H1 (cell line): ENCODE measurements at regions not wholly inside any gene's neighbourhood (a gene's known extent, or its start where the extent isn't known, plus 50 kb on each side); places are given as distances from the start of the nearest gene placed in this dataset.

ENCODE experiments used
- CTCF ChIA-PET: fragments of 300-600 bp; sonication (Branson Sonifier 250); formaldehyde crosslinking; loops from one replicate; lab custom pipeline; 2021; ENCODE audit not compliant: partially characterized antibody; lab: Charles Lee
- POLR2A ChIA-PET: fragments of 300-600 bp; sonication (Branson Sonifier 250); formaldehyde crosslinking; loops from one replicate; lab custom pipeline; 2021; ENCODE audit warnings: inconsistent platforms; ENCODE audit not compliant: partially characterized antibody; lab: Charles Lee
- DNase-seq, 2 experiments: peaks; one replicate each; pipeline versions ENCODE4 v3.0.0 to v3.0.0-alpha.2; 2010 to 2022; ENCODE audit warnings: low spot score in 2 of 2, low read depth in 1 of 2, mixed read lengths in 1 of 2
- FAIRE-seq: peaks from 2 replicates; lab custom pipeline; 2011; peaks lifted over from hg19 to GRCh38; lab: Jason Lieb, UNC
- H2AFZ ChIP-seq: 2 replicates; pipeline ENCODE4 v1.8.1; 2012; ENCODE audit warnings: low read length, inconsistent platforms
- H2AK5ac ChIP-seq: 2 replicates; pipeline ENCODE4 v1.6.1; 2013; ENCODE audit warnings: low read depth, low read length
- H2BK120ac ChIP-seq: replicated peaks from 2 replicates; pipeline ENCODE3; 2013; ENCODE audit warnings: low read depth, low read length, inconsistent platforms
- H2BK12ac ChIP-seq: 2 replicates; pipeline ENCODE4 v1.6.1; 2013; ENCODE audit warnings: low read depth, low read length
- H2BK15ac ChIP-seq: 2 replicates; pipeline ENCODE4 v1.6.1; 2013; ENCODE audit warnings: low read length
- H2BK20ac ChIP-seq: 2 replicates; pipeline ENCODE4 v1.6.1; 2013; ENCODE audit warnings: low read length
- H2BK5ac ChIP-seq: 2 replicates; pipeline ENCODE4 v1.6.1; 2013; ENCODE audit warnings: low read depth, low read length
- H3K14ac ChIP-seq: 2 replicates; pipeline ENCODE4 v1.6.1; 2013; ENCODE audit warnings: inconsistent platforms; ENCODE audit not compliant: insufficient read length
- H3K18ac ChIP-seq: 2 replicates; pipeline ENCODE4 v1.6.1; 2013; ENCODE audit warnings: low read length; ENCODE audit errors: extremely low read depth
- H3K23ac ChIP-seq: 2 replicates; pipeline ENCODE4 v1.6.1; 2013; ENCODE audit warnings: inconsistent platforms; ENCODE audit not compliant: insufficient read length
- H3K23me2 ChIP-seq: 2 replicates; pipeline ENCODE4 v1.6.1; 2013; ENCODE audit warnings: low read depth, low read length
- H3K27ac ChIP-seq: 2 replicates; pipeline ENCODE4 v1.6.1; 2011; ENCODE audit warnings: low read depth, low read length, inconsistent platforms
- H3K27me3 ChIP-seq, 4 experiments: replicated peaks in 1 of 4; 1 replicate in 1 of 4; 2 replicates in 3 of 4; pipeline versions ENCODE4 v1.6.1 to v1.8.1; 2011 to 2013; ENCODE audit warnings: low read length in 3 of 4, mild to moderate bottlenecking in 3 of 4, inconsistent platforms in 2 of 4, mixed read lengths in 2 of 4, moderate library complexity in 1 of 4; ENCODE audit not compliant: control insufficient read depth in 3 of 4, insufficient read depth in 3 of 4; ENCODE audit errors: extremely low read depth in 1 of 4
- H3K36me3 ChIP-seq, 4 experiments: 2 replicates each; pipeline versions ENCODE4 v1.6.1 to v1.8.1; 2011 to 2013; ENCODE audit warnings: mild to moderate bottlenecking in 4 of 4, low read length in 3 of 4, moderate library complexity in 2 of 4, control low read depth in 1 of 4, inconsistent platforms in 1 of 4; ENCODE audit not compliant: insufficient read depth in 4 of 4, control insufficient read depth in 2 of 4
- H3K4ac ChIP-seq: replicated peaks from 2 replicates; pipeline ENCODE3; 2013; ENCODE audit warnings: low read length, low read depth, mixed read lengths, inconsistent platforms; ENCODE audit not compliant: insufficient read length
- H3K4me1 ChIP-seq, 4 experiments: replicated peaks in 1 of 4; 1 replicate in 1 of 4; 2 replicates in 3 of 4; pipeline versions ENCODE4 v1.6.1 to v1.8.1; 2011 to 2013; ENCODE audit warnings: low read length in 3 of 4, inconsistent platforms in 2 of 4, mixed read lengths in 1 of 4; ENCODE audit not compliant: insufficient read depth in 4 of 4, control insufficient read depth in 3 of 4
- H3K4me2 ChIP-seq, 2 experiments: 2 replicates each; pipeline versions ENCODE4 v1.6.1 to v1.8.1; 2011 to 2013; ENCODE audit warnings: low read depth in 2 of 2, low read length in 2 of 2, control low read depth in 1 of 2, inconsistent platforms in 1 of 2, mild to moderate bottlenecking in 1 of 2; ENCODE audit not compliant: insufficient read depth in 1 of 2
- H3K4me3 ChIP-seq, 4 experiments: fragments of 200-600, 300-600 bp in 1 of 4; sonication (generic), shearing (Covaris generic), sonication (Bioruptor Twin) in 1 of 4; 2 replicates each; pipeline versions ENCODE4 v1.5.1 to v1.8.1; 2011 to 2016; ENCODE audit warnings: low read length in 4 of 4, low read depth in 3 of 4, control low read depth in 2 of 4, inconsistent platforms in 2 of 4, mild to moderate bottlenecking in 2 of 4, mixed read lengths in 1 of 4, moderate library complexity in 1 of 4; ENCODE audit not compliant: insufficient read depth in 2 of 4; ENCODE audit errors: extremely low read depth in 1 of 4
- H3K56ac ChIP-seq: replicated peaks from 2 replicates; pipeline ENCODE3; 2013; ENCODE audit warnings: low read depth, mild to moderate bottlenecking, mixed read lengths, low read length, inconsistent platforms; ENCODE audit not compliant: insufficient read length
- H3K79me1 ChIP-seq: 2 replicates; pipeline ENCODE4 v1.6.1; 2013; ENCODE audit warnings: low read depth, low read length, control low read depth
- H3K79me2 ChIP-seq, 2 experiments: 2 replicates each; pipeline versions ENCODE4 v1.6.1 to v1.8.1; 2012 to 2013; ENCODE audit warnings: low read length in 2 of 2, mild to moderate bottlenecking in 2 of 2, inconsistent platforms in 1 of 2; ENCODE audit not compliant: insufficient read depth in 2 of 2, control insufficient read depth in 1 of 2
- H3K9ac ChIP-seq, 4 experiments: replicated peaks in 1 of 4; 1 replicate in 1 of 4; 2 replicates in 3 of 4; pipeline versions ENCODE4 v1.6.1 to v1.8.1; 2011 to 2013; ENCODE audit warnings: low read depth in 3 of 4, low read length in 3 of 4, control low read depth in 2 of 4, mild to moderate bottlenecking in 2 of 4, moderate library complexity in 2 of 4, inconsistent platforms in 1 of 4; ENCODE audit errors: extremely low read depth in 1 of 4
- H3K9me3 ChIP-seq, 2 experiments: 2 replicates each; pipeline versions ENCODE4 v1.6.1 to v1.8.1; 2012 to 2013; ENCODE audit warnings: mild to moderate bottlenecking in 2 of 2, moderate library complexity in 2 of 2, control low read depth in 1 of 2, inconsistent platforms in 1 of 2, low read depth in 1 of 2, low read length in 1 of 2, mixed read lengths in 1 of 2; ENCODE audit not compliant: insufficient read depth in 2 of 2
- H4K20me1 ChIP-seq, 2 experiments: replicated peaks in 1 of 2; 2 replicates each; pipeline versions ENCODE3 to v1.8.1; 2011 to 2013; ENCODE audit warnings: inconsistent platforms in 2 of 2, low read length in 2 of 2, mild to moderate bottlenecking in 1 of 2; ENCODE audit not compliant: insufficient read depth in 2 of 2, control insufficient read depth in 1 of 2
- H4K5ac ChIP-seq: 2 replicates; pipeline ENCODE4 v1.6.1; 2013; ENCODE audit warnings: low read length, low read depth, mixed read lengths, inconsistent platforms; ENCODE audit not compliant: insufficient read length
- H4K8ac ChIP-seq: 2 replicates; pipeline ENCODE4 v1.8.0; 2013; ENCODE audit warnings: mild to moderate bottlenecking, moderate library complexity, low read length, inconsistent platforms; ENCODE audit not compliant: insufficient read depth; ENCODE audit errors: extremely low read depth
- H4K91ac ChIP-seq: replicated peaks from 2 replicates; pipeline ENCODE3; 2013; ENCODE audit warnings: low read length, mixed read lengths, inconsistent platforms; ENCODE audit not compliant: insufficient read length
- BCL11A ChIP-seq, 2 experiments: IDR thresholded peaks; one replicate each; pipeline ENCODE4 v1.6.1; 2011; ENCODE audit warnings: low read depth in 2 of 2, low read length in 2 of 2, mild to moderate bottlenecking in 2 of 2
- CHD1 ChIP-seq: IDR thresholded peaks from 2 replicates; pipeline ENCODE4 v1.6.1; 2012; ENCODE audit warnings: low read depth, low read length, improper control_type of control experiment
- CREB1 ChIP-seq: IDR thresholded peaks from 2 replicates; pipeline ENCODE4 v1.6.1; 2012; ENCODE audit warnings: inconsistent platforms
- EP300 ChIP-seq, 2 experiments: IDR thresholded peaks; 1 replicate in 1 of 2; 2 replicates in 1 of 2; pipeline ENCODE4 v1.6.1; 2011 to 2012; ENCODE audit warnings: low read depth in 2 of 2, low read length in 2 of 2, mild to moderate bottlenecking in 2 of 2, borderline replicate concordance in 1 of 2, inconsistent platforms in 1 of 2, moderate library complexity in 1 of 2
- EZH2 ChIP-seq: fragments of 200-600 bp; sonication (generic); IDR thresholded peaks from 2 replicates; pipeline ENCODE4 v1.7.1; 2012; ENCODE audit warnings: low read depth, mild to moderate bottlenecking, moderate library complexity, low read length, inconsistent platforms; ENCODE audit not compliant: severe bottlenecking
- HDAC6 ChIP-seq: IDR thresholded peaks from one replicate; pipeline ENCODE4 v1.7.1; 2012; ENCODE audit warnings: low read depth, mild to moderate bottlenecking, inconsistent platforms, low read length, moderate library complexity
- KDM1A ChIP-seq: fragments of 200-600, 300-600 bp; sonication (generic); IDR thresholded peaks from 2 replicates; pipeline ENCODE4 v1.7.1; 2016; ENCODE audit warnings: mild to moderate bottlenecking, low read length, borderline replicate concordance
- MAFK ChIP-seq: IDR thresholded peaks from 2 replicates; pipeline ENCODE4 v1.6.1; 2012; ENCODE audit warnings: low read depth, mild to moderate bottlenecking, improper control_type of control experiment, low read length
- NANOG ChIP-seq: IDR thresholded peaks from 2 replicates; pipeline ENCODE4 v1.6.1; 2011; ENCODE audit warnings: low read length, low read depth, mild to moderate bottlenecking, inconsistent platforms; ENCODE audit not compliant: insufficient read depth, poor library complexity, severe bottlenecking
- SIX5 ChIP-seq: IDR thresholded peaks from 2 replicates; pipeline ENCODE4 v1.6.1; 2011; ENCODE audit warnings: mild to moderate bottlenecking, low read depth, low read length
- SP4 ChIP-seq: IDR thresholded peaks from 2 replicates; pipeline ENCODE4 v1.6.1; 2012; ENCODE audit warnings: low read length, inconsistent platforms
- SRF ChIP-seq: IDR thresholded peaks from 2 replicates; pipeline ENCODE4 v1.6.1; 2011; ENCODE audit warnings: mild to moderate bottlenecking, low read depth, low read length, moderate library complexity
- WGBS, 2 experiments: shearing (Covaris generic) in 1 of 2; methylation state at CpG; one replicate each; pipeline versions ENCODE4 v1.1.6 to v1.1.7; 2013 to 2015; ENCODE audit warnings: low lambda C conversion rate in 2 of 2, mixed read lengths in 2 of 2, inconsistent platforms in 1 of 2, low coverage in 1 of 2, missing lambda C conversion rate in 1 of 2; ENCODE audit not compliant: insufficient replicate concordance in 2 of 2, insufficient coverage in 1 of 2, insufficient read length in 1 of 2; ENCODE audit errors: extremely low coverage in 1 of 2, missing lambda C conversion rate in 1 of 2; 5-methylcytosine and 5-hydroxymethylcytosine counted together

DNA sequence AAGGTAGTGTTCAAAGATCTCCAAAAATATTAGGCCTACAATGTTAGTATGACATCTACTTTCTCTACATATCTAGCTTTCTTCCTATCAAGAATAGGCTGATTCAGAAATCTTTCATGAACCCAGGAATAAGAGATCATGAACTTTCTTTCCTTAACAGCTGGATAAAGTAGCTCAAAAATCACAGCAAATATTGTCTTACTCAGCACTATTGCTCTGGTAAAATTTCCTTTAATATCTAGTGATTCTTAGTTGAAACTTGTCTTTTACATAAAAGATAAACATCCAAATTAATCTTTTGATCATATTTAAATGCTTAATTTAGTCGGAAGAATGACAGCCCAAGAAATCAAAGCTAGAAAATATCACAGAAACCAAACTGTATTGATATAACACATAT lies 131.9 kb downstream of the NOL4 start:
- no peak overlapping the region for H3K9ac ChIP-seq
- H3K36me3 ChIP-seq: no peaks in the 10 kb centered on the region
- no peak overlapping the region for H3K4ac ChIP-seq
- no peak overlapping the region for H2BK120ac ChIP-seq
- no peaks in the 10 kb centered on the region for H3K4me1 ChIP-seq
- H2AK5ac ChIP-seq: no peak overlapping the region
- H3K79me2 ChIP-seq: no peaks in the 10 kb centered on the region
- no peak overlapping the region for H3K56ac ChIP-seq
- WGBS, 2 experiments: 93% methylated on average over 1 of the region's 1 CpG; no CpG with 5 or more reads in 1 of the 2 experiments
- H3K4me3 ChIP-seq: no peak overlapping the region
- H3K79me1 ChIP-seq: no peaks in the 10 kb centered on the region
- H2BK20ac ChIP-seq: no peak overlapping the region
- POLR2A ChIA-PET: no interaction called here
- no peaks in the 10 kb centered on the region for H3K23me2 ChIP-seq
- no peak overlapping the region for H2AFZ ChIP-seq
- H4K91ac ChIP-seq: no peak overlapping the region
- CTCF ChIA-PET: no interaction called here
- no peak overlapping the region for H3K14ac ChIP-seq
- H2BK15ac ChIP-seq: no peak overlapping the region
- H3K4me2 ChIP-seq: no peak overlapping the region
- H4K5ac ChIP-seq: no peak overlapping the region
- no peak overlapping the region for H3K27ac ChIP-seq
- H2BK12ac ChIP-seq: no peak overlapping the region
- no peak overlapping the region for H3K18ac ChIP-seq
- no peaks in the 10 kb centered on the region for H4K20me1 ChIP-seq
- TF ChIP-seq HDAC6 (no peak), CREB1 (no peak), EP300 (IDR thresholded peaks at IDR 0.05; ENCODE audit: borderline replicate concordance in 1 of 2, low read depth in 2 of 2, low read length in 2 of 2) (no peak), SIX5 (no peak), EZH2 (no peak), CHD1 (no peak), SRF (no peak), NANOG (no peak), SP4 (no peak), MAFK (no peak), KDM1A (no peak), BCL11A (IDR thresholded peaks at IDR 0.05; ENCODE audit: low read depth in 2 of 2, low read length in 2 of 2) (no peak)
- H3K23ac ChIP-seq: no peak overlapping the region
- FAIRE-seq: no peak
- no peak for DNase-seq
- H3K9me3 ChIP-seq: no peaks in the 10 kb centered on the region
- no peaks in the 10 kb centered on the region for H3K27me3 ChIP-seq
- no peak overlapping the region for H4K8ac ChIP-seq
- H2BK5ac ChIP-seq: no peak overlapping the region
